HG03460 (cell line): ENCODE measurements at regions not wholly inside any gene's neighbourhood (a gene's known extent, or its start where the extent isn't known, plus 50 kb on each side); places are given as distances from the start of the nearest gene placed in this dataset.
"Not testable (repeated sequence)": the region's sequence is repeated elsewhere in the genome, so short reads cannot be mapped to it uniquely, and the experiment has no call there.

ENCODE experiments used
- ATAC-seq: cut with Tn5 transposase; IDR thresholded peaks from one replicate; pipeline ENCODE4 v1.9.1; 2021; ENCODE audit not compliant: unreplicated experiment

- not testable (repeated sequence) for ATAC-seq
Measured at GRCh38 chr20:47957989-47958801, 172.9 kb upstream of the SULF2 start.

DNA sequence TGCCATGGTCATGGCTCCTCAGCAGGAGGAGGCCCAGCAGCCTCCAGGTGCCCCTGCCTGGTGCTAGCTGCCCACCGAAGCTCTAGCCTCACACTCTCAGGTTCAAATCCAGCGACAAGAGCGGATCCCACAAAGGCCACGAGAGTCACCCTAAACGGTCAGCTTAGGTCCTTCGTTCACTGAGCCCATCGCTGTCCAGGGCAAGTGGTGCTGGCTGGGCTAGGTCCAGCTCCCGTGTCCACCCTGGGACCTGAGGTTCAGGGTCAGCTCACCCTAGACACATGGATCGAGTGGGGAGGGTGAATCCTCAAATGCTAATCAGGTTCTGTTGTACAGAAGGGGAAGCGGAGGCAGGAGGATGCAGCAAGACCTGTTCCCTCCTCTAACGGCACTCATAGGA lies 171.9 kb upstream of the SULF2 start:
- no peak for ATAC-seq

GRCh38 chr20:47956268-47956995 lies 171.2 kb upstream of the SULF2 start:
- no peak for ATAC-seq

- ATAC-seq = no peak
Measured at GRCh38 chr20:47953471-47953870, 168.2 kb upstream of the SULF2 start.

- no peak for ATAC-seq
Measured at GRCh38 chr20:47952023-47952564, 166.8 kb upstream of the SULF2 start.

DNA sequence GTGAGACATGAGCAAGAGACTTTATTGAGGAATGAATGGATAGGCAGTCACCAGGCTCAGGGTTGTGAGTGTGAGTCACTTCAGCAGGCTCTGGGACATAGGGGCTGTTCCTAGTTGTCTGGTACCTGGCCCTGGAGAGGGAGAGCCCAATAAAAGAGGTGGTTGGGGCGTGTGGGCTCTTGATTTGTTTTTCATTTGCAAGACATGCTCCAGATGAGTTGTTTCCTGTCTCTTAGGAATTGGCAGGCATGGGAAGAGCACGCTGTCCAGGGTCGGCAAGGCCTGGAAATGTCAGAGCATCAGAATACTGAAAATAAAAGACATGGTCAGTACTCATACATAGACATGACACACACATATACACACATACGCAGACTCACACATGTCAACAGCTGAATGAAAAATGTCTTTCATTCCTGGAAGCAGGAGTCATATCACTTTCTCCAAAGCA lies 166.3 kb upstream of the SULF2 start:
- ATAC-seq = no peak

DNA sequence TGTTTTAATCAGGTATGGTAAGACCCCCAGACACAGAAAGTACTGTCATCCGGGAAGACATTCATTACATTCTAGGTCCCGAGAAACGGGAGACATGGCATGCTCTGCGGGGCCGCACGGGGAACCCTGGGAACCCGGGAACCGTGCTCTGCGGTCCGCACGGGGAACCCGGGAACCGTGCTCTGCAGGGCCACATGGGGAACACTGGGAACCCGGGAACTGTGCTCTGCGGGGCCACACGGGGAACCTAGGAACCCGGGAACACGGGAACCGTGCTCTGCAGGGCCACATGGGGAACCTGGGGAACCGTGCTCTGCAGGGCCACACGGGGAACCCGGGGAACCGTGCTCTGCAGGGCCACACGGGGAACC lies 165.6 kb upstream of the SULF2 start:
- no peak for ATAC-seq

DNA sequence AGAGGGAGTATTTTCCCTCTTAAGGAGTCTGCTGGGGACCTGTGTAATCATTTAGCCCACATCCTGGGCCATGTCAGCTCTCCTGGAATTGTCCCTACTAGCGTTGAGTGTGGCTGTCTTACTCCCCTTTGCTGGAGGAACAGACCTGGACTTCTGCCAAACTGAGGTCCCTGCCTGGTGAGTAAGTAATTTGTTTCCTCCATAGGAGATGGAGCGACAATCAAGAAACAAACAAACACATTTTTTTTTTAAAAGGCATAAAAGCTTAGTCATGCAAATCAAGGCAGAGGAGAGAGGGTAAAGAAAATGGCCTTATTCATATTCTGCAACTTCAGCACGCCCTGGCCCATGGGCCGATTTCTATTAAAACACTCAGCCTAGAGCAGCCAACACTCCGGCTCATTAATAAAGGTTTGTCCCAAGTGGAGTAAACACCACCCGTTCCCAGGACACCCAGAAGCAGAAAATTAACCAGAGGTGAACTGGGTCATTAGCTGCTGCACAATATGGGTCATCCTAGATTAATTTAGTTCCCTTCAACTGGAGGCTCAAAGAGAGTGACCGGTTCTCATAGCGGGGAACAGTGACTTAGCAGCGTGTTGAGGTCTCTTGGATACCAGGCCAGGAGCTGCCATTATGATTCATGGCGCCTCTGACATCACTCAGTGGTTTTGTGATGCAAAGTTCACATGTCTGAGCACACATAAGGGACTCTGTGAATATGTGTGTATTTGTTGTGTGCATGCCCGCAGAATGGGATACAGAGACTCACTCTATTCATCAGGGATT lies 165.0 kb upstream of the SULF2 start:
- ATAC-seq = no peak

- ATAC-seq = no peak
Measured at GRCh38 chr20:47949230-47949629, 163.9 kb upstream of the SULF2 start.

GRCh38 chr20:47944682-47945081 lies 159.4 kb upstream of the SULF2 start:
- no peak for ATAC-seq

DNA sequence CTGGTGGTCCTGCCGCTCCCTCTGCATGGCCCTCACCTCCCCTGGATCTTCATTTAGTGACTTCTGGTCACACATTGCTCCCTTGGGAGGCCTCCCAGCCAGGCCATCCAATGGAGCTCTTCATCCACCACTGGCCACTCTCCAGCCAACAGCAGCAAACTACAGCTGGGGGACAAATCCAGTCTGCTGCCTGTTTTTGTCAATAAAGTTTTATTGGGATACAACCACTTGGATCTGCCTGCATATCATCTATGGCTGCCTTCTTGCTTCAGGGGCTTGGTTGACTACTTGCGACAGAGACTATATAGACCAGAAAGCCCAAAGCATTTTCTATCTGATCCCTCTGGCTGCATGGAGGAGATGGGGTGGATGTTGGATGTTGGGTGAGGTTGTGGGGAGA lies 156.6 kb upstream of the SULF2 start:
- no peak for ATAC-seq

DNA sequence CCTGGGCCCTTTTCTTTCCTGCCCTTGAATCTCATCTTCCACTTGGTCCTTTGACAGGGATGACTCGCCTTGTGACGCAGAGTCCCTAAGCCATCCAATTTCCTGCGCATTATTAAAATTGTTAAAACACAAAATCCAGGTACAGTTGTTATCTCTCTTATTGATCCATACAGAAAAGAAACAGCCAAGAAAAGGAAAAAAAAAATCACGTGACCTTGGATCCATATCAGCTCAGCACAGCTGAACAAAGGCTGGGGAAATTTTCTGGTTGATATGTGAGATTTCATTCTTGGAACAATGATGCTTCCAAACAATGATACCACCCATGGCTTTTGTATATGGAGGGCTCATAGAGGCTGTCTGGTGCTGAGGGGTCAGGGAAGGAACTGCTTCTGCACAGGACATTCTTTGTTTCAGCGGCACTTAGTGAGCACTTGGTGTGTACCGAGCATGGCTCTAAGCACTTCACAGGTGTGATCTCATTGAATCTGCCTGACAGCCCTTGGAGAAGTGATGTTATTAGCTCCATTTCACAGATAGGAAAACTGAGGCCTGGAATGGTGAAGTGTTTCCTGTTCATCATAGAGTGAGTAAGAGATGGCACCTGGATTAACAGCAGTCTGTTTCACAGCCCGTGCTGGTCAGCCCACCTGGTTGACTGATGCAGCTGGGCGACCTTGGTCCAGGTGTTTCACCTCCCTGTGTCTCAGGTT lies 155.0 kb upstream of the SULF2 start:
- no peak for ATAC-seq

DNA sequence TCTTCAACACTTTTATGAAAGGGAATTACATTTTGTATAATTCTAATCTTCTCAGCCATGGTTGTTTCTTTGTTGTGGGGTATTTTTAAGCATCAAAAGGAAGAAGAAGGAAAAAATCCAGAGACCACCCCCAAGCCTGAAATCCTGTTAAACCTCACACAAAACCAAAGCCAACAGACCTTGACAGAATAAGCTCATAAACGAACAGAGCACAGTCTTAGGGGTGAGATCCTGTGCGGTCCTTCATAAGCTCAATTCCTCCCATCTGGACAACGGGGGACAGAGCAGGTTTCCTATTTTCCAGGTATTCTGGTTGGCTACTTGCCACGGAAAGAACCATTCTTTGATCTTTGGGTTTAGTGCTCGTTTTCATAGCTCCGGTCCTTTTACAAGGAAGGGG lies 151.3 kb upstream of the SULF2 start:
- ATAC-seq = no peak

- ATAC-seq = no peak
Measured at GRCh38 chr20:47934761-47935160, 149.5 kb upstream of the SULF2 start.

GRCh38 chr20:47931443-47931842 lies 146.2 kb upstream of the SULF2 start:
- ATAC-seq = no peak

DNA sequence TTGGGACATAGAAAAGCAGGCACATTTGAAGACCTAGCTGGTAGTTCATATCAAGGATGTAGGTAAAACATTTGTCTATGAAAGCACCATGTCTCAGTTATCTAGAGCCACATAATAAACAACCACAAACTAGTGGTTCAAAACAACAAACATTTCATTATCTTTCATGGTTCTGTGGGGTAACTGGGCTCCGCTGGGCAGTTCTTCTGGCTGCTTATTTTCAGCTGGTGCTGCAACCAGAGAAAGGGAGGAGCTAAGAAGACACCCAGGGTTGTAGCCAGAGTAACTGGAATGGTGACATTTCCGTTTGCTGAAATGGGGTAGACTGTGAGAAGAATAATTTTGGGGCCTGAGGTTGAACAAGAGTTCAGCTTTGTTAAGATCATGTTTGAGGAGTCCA lies 145.7 kb upstream of the SULF2 start:
- no peak for ATAC-seq

DNA sequence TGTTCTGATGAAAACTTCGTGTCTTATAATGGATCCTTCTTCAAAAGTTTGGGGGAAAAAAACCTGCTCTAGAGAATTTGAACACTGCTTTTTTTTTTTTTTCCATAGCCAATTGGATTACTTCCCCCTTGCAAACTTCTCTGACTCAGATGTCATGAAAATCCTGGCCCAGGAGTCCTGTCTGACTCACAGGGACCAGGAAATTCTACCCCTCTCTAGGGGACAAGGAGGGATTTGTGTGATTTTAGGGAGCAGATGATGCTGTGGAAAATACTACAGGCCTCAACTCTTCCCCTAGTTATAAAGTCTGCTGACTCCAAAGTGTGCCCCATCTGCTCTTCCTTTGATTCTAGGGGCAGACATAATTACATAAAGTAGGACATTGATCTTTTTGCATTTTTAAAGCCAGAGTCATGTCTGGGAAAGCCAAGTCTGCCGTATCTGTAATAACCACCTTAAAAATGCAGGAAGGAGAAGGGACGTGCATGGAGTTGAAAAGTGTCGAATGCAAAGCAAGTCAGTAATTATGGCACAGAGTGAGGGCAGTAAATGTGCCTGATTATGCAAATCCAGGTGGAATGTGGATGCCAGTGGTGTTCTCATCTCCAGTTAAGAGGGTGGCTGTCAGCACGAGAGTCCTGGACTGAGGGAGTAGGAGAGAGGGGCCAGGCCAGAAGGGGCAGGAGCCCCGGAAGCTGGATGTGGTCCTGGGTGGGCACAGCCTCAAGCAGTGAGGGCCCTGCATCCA lies 144.3 kb upstream of the SULF2 start:
- no peak for ATAC-seq

- no peak for ATAC-seq
Measured at GRCh38 chr20:47927944-47928343, 142.7 kb upstream of the SULF2 start.

- ATAC-seq = no peak
Measured at GRCh38 chr20:47927385-47927851, 142.1 kb upstream of the SULF2 start.

DNA sequence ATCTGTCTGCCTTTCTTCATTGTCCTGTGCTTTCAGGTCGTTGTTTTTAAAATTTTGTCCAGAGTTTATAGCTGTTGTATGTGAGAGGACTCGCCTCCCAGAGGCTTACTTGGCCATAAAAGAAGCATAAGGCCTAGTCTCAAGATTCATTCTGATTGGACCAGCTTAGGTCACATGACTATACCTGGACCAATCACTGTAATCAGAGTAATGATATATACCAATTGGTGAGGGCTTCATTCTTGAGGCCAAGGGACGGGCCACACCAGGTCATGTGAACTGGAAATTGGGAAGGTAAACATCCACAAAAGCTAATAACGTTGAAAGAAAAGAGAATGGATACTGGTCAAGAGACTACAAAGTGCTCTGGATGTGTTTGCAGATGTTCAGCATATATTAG lies 141.4 kb upstream of the SULF2 start:
- no peak for ATAC-seq
